Liver (tissue), 8 donors: ENCODE measurements at regions not wholly inside any gene's neighbourhood (a gene's known extent, or its start where the extent isn't known, plus 50 kb on each side); places are given as distances from the start of the nearest gene placed in this dataset.

Experiments
- DNase-seq: peaks from one replicate; pipeline ENCODE4 v3.0.0-alpha.2; 2017; ENCODE audit warnings: low spot score
- H3K27ac ChIP-seq, 2 donors: one replicate each; pipeline ENCODE4 v1.7.0; 2013; ENCODE audit warnings: inconsistent platforms in 2 of 2, low read length in 2 of 2, control low read depth in 1 of 2, low read depth in 1 of 2, mild to moderate bottlenecking in 1 of 2
- H3K27me3 ChIP-seq, 4 donors: one replicate each; pipeline versions ENCODE4 v1.6.1 to v1.7.0; 2013; ENCODE audit warnings: low read length in 3 of 4, inconsistent platforms in 1 of 4, mild to moderate bottlenecking in 1 of 4, moderate library complexity in 1 of 4; ENCODE audit not compliant: control insufficient read depth in 4 of 4, insufficient read depth in 4 of 4
- H3K36me3 ChIP-seq, 4 donors: one replicate each; pipeline versions ENCODE4 v1.6.1 to v1.7.0; 2013; ENCODE audit warnings: low read length in 3 of 4, mild to moderate bottlenecking in 3 of 4, low read depth in 1 of 4, moderate library complexity in 1 of 4; ENCODE audit not compliant: control insufficient read depth in 4 of 4, insufficient read depth in 3 of 4
- H3K4me1 ChIP-seq, 4 donors: one replicate each; pipeline versions ENCODE4 v1.6.1 to v1.7.0; 2013; ENCODE audit warnings: low read length in 3 of 4, mild to moderate bottlenecking in 3 of 4, moderate library complexity in 1 of 4; ENCODE audit not compliant: control insufficient read depth in 4 of 4, insufficient read depth in 4 of 4
- H3K4me3 ChIP-seq, 3 donors: one replicate each; pipeline versions ENCODE4 v1.6.1 to v1.7.0; 2013; ENCODE audit warnings: low read length in 3 of 3, control low read depth in 1 of 3, low read depth in 1 of 3, mild to moderate bottlenecking in 1 of 3
- H3K9ac ChIP-seq, 2 donors: one replicate each; pipeline ENCODE4 v1.7.0; 2013; ENCODE audit warnings: low read length in 2 of 2, mild to moderate bottlenecking in 2 of 2, moderate library complexity in 2 of 2, control low read depth in 1 of 2, low read depth in 1 of 2
- H3K9me3 ChIP-seq, 4 donors: one replicate each; pipeline versions ENCODE4 v1.6.1 to v1.7.0; 2013; ENCODE audit warnings: low read length in 3 of 4; ENCODE audit not compliant: control insufficient read depth in 4 of 4
- EGR1 ChIP-seq, 2 donors: IDR thresholded peaks; 2 replicates each; pipeline ENCODE4 v1.6.1; 2016 to 2018; ENCODE audit warnings: antibody characterized with exemption in 2 of 2, low read depth in 2 of 2
- GABPA ChIP-seq, 2 donors: IDR thresholded peaks in 1 of 2; conservative IDR thresholded peaks in 1 of 2; 2 replicates each; pipeline ENCODE4 v1.6.1; 2016; ENCODE audit warnings: antibody characterized with exemption in 2 of 2, mild to moderate bottlenecking in 1 of 2, moderate library complexity in 1 of 2
- HNF4A ChIP-seq, 2 donors: conservative IDR thresholded peaks; 2 replicates each; pipeline ENCODE4 v1.6.1; 2016; ENCODE audit warnings: antibody characterized with exemption in 2 of 2, mild to moderate bottlenecking in 2 of 2
- HNF4G ChIP-seq: IDR thresholded peaks from 2 replicates; pipeline ENCODE4 v1.6.1; 2016; ENCODE audit warnings: antibody characterized with exemption
- JUND ChIP-seq, 2 donors: IDR thresholded peaks; 2 replicates each; pipeline ENCODE4 v1.6.1; 2016; ENCODE audit warnings: antibody characterized with exemption in 2 of 2
- MAX ChIP-seq: IDR thresholded peaks from 2 replicates; pipeline ENCODE4 v1.6.1; 2016; ENCODE audit warnings: antibody characterized with exemption
- NR2F2 ChIP-seq: IDR thresholded peaks from 2 replicates; pipeline ENCODE4 v1.6.1; 2016; ENCODE audit warnings: antibody characterized with exemption
- RAD21 ChIP-seq, 2 donors: IDR thresholded peaks; 2 replicates each; pipeline ENCODE4 v1.6.1; 2016; ENCODE audit warnings: antibody characterized with exemption in 2 of 2, mild to moderate bottlenecking in 2 of 2
- SP1 ChIP-seq: IDR thresholded peaks from 2 replicates; pipeline ENCODE4 v1.6.1; 2018; ENCODE audit warnings: antibody characterized with exemption, mild to moderate bottlenecking
- TAF1 ChIP-seq: conservative IDR thresholded peaks from 2 replicates; pipeline ENCODE4 v1.6.1; 2016; ENCODE audit warnings: antibody characterized with exemption, mild to moderate bottlenecking
- YY1 ChIP-seq: IDR thresholded peaks from 2 replicates; pipeline ENCODE4 v1.6.1; 2016; ENCODE audit warnings: antibody characterized with exemption, mild to moderate bottlenecking
- WGBS: extraction: QIAGEN DNeasy Blood & Tissue Kit; methylation state at CpG from one replicate; pipeline ENCODE4 v1.1.7; 2013; 5-methylcytosine and 5-hydroxymethylcytosine counted together
- TF ChIP-seq, protein P1 (sequence below): fragments of 150-350 bp; IDR thresholded peaks from 2 replicates; pipeline ENCODE4 v1.5.1; 2017; ENCODE audit warnings: improper control_type of control experiment, low read depth, low read length; ENCODE audit not compliant: missing input control
- TF ChIP-seq, protein P2 (sequence below): IDR thresholded peaks from 2 replicates; pipeline ENCODE4 v1.6.1; 2016; ENCODE audit warnings: antibody characterized with exemption
- TF ChIP-seq, protein P3 (sequence below): IDR thresholded peaks from 2 replicates; pipeline ENCODE4 v1.6.1; 2016; ENCODE audit warnings: antibody characterized with exemption, mild to moderate bottlenecking
- donor health status: healthy.
- donor health status: healthy.
- donor health status: healthy.
- donor health status: healthy.
- donor health status: healthy.

DNA sequence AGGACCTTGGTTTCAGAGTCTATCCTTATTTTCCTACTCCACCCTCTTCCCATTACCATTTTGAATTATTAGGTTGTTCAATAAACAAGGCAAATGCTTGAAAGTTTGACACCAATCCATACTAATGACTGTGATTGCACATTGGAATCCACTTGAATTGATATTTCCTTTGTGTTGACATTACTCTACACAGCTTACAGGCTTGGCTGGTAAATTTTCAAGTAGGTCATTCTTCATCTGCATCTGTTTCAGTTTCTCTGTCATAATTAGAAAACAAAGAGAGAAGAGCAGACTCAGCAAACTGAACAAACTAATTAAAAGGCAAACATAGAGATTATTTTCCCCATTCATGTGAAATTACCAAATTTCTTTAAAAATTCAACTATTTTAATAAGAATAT lies 732.9 kb upstream of the BCHE start:
- H3K4me3 ChIP-seq, result no peak overlapping the region

GRCh38 chr3:166569589-166569988 lies 732.4 kb upstream of the BCHE start:
- TF ChIP-seq GABPA (IDR thresholded peaks at IDR 0.05 in 1 of 2, conservative IDR thresholded peaks at IDR 0.05 in 1 of 2) (no peak), NR2F2 (no peak), RAD21 (IDR thresholded peaks at IDR 0.05) (no peak)
- TF ChIP-seq, protein P1, sequence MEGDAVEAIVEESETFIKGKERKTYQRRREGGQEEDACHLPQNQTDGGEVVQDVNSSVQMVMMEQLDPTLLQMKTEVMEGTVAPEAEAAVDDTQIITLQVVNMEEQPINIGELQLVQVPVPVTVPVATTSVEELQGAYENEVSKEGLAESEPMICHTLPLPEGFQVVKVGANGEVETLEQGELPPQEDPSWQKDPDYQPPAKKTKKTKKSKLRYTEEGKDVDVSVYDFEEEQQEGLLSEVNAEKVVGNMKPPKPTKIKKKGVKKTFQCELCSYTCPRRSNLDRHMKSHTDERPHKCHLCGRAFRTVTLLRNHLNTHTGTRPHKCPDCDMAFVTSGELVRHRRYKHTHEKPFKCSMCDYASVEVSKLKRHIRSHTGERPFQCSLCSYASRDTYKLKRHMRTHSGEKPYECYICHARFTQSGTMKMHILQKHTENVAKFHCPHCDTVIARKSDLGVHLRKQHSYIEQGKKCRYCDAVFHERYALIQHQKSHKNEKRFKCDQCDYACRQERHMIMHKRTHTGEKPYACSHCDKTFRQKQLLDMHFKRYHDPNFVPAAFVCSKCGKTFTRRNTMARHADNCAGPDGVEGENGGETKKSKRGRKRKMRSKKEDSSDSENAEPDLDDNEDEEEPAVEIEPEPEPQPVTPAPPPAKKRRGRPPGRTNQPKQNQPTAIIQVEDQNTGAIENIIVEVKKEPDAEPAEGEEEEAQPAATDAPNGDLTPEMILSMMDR, result no peak
- no peak overlapping the region for H3K4me3 ChIP-seq
- no peaks in the 10 kb centered on the region for H3K4me1 ChIP-seq
- H3K27ac ChIP-seq, result no peak overlapping the region
- no peaks in the 10 kb centered on the region for H3K27me3 ChIP-seq
- no peaks in the 10 kb centered on the region for H3K36me3 ChIP-seq
- H3K9ac ChIP-seq, result no peak overlapping the region
- no peaks in the 10 kb centered on the region for H3K9me3 ChIP-seq
- DNase-seq, result no peak

More for the DNA sequence above, 732.9 kb upstream of the BCHE start:
- TF ChIP-seq HNF4A (conservative IDR thresholded peaks at IDR 0.05), result no peak
- TF ChIP-seq, protein P1, result no peak
- TF ChIP-seq YY1, result no peak
- no peak for TF ChIP-seq RAD21 (IDR thresholded peaks at IDR 0.05)
- no peak for TF ChIP-seq JUND (IDR thresholded peaks at IDR 0.05)
- TF ChIP-seq SP1, result no peak
- Histone ChIP-seq H3K27ac (no peak overlapping the region), H3K4me1 (no peaks in the 10 kb centered on the region), H3K9ac (no peak overlapping the region), H3K27me3 (no peaks in the 10 kb centered on the region), H3K9me3 (no peaks in the 10 kb centered on the region), H3K36me3 (no peaks in the 10 kb centered on the region)
- no peak for DNase-seq

- H3K4me3 ChIP-seq, result no peak overlapping the region
- 66% methylated on average over 7 of the region's 7 CpGs for WGBS
- TF ChIP-seq, protein P2, sequence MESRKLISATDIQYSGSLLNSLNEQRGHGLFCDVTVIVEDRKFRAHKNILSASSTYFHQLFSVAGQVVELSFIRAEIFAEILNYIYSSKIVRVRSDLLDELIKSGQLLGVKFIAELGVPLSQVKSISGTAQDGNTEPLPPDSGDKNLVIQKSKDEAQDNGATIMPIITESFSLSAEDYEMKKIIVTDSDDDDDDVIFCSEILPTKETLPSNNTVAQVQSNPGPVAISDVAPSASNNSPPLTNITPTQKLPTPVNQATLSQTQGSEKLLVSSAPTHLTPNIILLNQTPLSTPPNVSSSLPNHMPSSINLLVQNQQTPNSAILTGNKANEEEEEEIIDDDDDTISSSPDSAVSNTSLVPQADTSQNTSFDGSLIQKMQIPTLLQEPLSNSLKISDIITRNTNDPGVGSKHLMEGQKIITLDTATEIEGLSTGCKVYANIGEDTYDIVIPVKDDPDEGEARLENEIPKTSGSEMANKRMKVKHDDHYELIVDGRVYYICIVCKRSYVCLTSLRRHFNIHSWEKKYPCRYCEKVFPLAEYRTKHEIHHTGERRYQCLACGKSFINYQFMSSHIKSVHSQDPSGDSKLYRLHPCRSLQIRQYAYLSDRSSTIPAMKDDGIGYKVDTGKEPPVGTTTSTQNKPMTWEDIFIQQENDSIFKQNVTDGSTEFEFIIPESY, result no peak
- TF ChIP-seq, protein P3, sequence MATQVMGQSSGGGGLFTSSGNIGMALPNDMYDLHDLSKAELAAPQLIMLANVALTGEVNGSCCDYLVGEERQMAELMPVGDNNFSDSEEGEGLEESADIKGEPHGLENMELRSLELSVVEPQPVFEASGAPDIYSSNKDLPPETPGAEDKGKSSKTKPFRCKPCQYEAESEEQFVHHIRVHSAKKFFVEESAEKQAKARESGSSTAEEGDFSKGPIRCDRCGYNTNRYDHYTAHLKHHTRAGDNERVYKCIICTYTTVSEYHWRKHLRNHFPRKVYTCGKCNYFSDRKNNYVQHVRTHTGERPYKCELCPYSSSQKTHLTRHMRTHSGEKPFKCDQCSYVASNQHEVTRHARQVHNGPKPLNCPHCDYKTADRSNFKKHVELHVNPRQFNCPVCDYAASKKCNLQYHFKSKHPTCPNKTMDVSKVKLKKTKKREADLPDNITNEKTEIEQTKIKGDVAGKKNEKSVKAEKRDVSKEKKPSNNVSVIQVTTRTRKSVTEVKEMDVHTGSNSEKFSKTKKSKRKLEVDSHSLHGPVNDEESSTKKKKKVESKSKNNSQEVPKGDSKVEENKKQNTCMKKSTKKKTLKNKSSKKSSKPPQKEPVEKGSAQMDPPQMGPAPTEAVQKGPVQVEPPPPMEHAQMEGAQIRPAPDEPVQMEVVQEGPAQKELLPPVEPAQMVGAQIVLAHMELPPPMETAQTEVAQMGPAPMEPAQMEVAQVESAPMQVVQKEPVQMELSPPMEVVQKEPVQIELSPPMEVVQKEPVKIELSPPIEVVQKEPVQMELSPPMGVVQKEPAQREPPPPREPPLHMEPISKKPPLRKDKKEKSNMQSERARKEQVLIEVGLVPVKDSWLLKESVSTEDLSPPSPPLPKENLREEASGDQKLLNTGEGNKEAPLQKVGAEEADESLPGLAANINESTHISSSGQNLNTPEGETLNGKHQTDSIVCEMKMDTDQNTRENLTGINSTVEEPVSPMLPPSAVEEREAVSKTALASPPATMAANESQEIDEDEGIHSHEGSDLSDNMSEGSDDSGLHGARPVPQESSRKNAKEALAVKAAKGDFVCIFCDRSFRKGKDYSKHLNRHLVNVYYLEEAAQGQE, result no peak
- TF ChIP-seq SP1, result no peak
- TF ChIP-seq MAX, result no peak
- no peak for TF ChIP-seq YY1
- TF ChIP-seq, protein P1, result no peak
- no peak for TF ChIP-seq GABPA (IDR thresholded peaks at IDR 0.05 in 1 of 2, conservative IDR thresholded peaks at IDR 0.05 in 1 of 2)
- TF ChIP-seq NR2F2, result no peak
- TF ChIP-seq HNF4G, result no peak
- no peak for TF ChIP-seq HNF4A (conservative IDR thresholded peaks at IDR 0.05)
- TF ChIP-seq EGR1 (IDR thresholded peaks at IDR 0.05; ENCODE audit: low read depth in 2 of 2), result no peak
- TF ChIP-seq TAF1, result no peak
- no peak for TF ChIP-seq RAD21 (IDR thresholded peaks at IDR 0.05)
These were observed 723.0 kb upstream of the BCHE start for GRCh38 chr3:166560253-166560652.

More at GRCh38 chr3:166560253-166560652, 723.0 kb upstream of the BCHE start:
- H3K4me1 ChIP-seq, result no peaks in the 10 kb centered on the region
- H3K9ac ChIP-seq, result no peak overlapping the region
- no peak for DNase-seq
- H3K36me3 ChIP-seq, result no peaks in the 10 kb centered on the region
- H3K9me3 ChIP-seq, result no peaks in the 10 kb centered on the region
- no peaks in the 10 kb centered on the region for H3K27me3 ChIP-seq
- no peak overlapping the region for H3K27ac ChIP-seq
